Endothelial cell of umbilical vein (primary cell): ENCODE measurements at regions not wholly inside any gene's neighbourhood (a gene's known extent, or its start where the extent isn't known, plus 50 kb on each side); places are given as distances from the start of the nearest gene placed in this dataset.

ENCODE experiments used
- BruUV-seq: library from RNA; stranded (reverse); fragments of 400-500 nt; replicated peaks from 2 replicates; lab custom pipeline; 2021; lab: Mats Ljungman, UMichigan
- CTCF ChIA-PET: fragments of 300-600, 350-600 bp; sonication (Branson Sonifier 250); formaldehyde crosslinking; loops from one replicate; lab custom pipeline; 2021; ENCODE audit warnings: antibody characterized with exemption, inconsistent platforms; lab: Charles Lee
- POLR2A ChIA-PET: fragments of 300-600, 350-600 bp; sonication (Branson Sonifier 250); formaldehyde crosslinking; loops from one replicate; lab custom pipeline; 2021; ENCODE audit warnings: antibody characterized with exemption, inconsistent platforms; lab: Charles Lee
- DNase-seq: peaks from one replicate; pipeline ENCODE4 v3.0.0-alpha.2; 2011; ENCODE audit warnings: low read depth, low spot score
- FAIRE-seq: peaks from 2 replicates; lab custom pipeline; 2011; peaks lifted over from hg19 to GRCh38; lab: Jason Lieb, UNC
- H2AFZ ChIP-seq: 2 replicates; pipeline ENCODE4 v1.6.0; 2012; ENCODE audit warnings: low read depth, low read length, control low read depth, inconsistent platforms
- H3K27ac ChIP-seq: 2 replicates; pipeline ENCODE4 v1.5.1; 2011; ENCODE audit warnings: low read depth, mild to moderate bottlenecking, control low read depth, low read length, moderate library complexity; ENCODE audit not compliant: insufficient read depth
- H3K27me3 ChIP-seq, 2 experiments: 2 replicates each; pipeline versions ENCODE4 v1.6.0 to v1.6.1; 2011; ENCODE audit warnings: low read length in 2 of 2, mixed read lengths in 1 of 2; ENCODE audit not compliant: control insufficient read depth in 2 of 2, insufficient read depth in 2 of 2
- H3K36me3 ChIP-seq, 2 experiments: 2 replicates in 1 of 2; 3 replicates in 1 of 2; pipeline ENCODE4 v1.5.1; 2011; ENCODE audit warnings: low read length in 2 of 2, mild to moderate bottlenecking in 1 of 2, moderate library complexity in 1 of 2; ENCODE audit not compliant: control insufficient read depth in 2 of 2, insufficient read depth in 2 of 2; ENCODE audit errors: extremely low read depth in 1 of 2
- H3K4me1 ChIP-seq: 3 replicates; pipeline ENCODE4 v1.5.1; 2011; ENCODE audit warnings: mild to moderate bottlenecking, low read length; ENCODE audit not compliant: control insufficient read depth, insufficient read depth; ENCODE audit errors: extremely low read depth
- H3K4me2 ChIP-seq: 2 replicates; pipeline ENCODE4 v1.6.1; 2011; ENCODE audit warnings: low read length, control low read depth, mixed read lengths; ENCODE audit not compliant: insufficient read depth
- H3K4me3 ChIP-seq, 3 experiments: fragments of 200-600 bp in 1 of 3; sonication (generic), shearing (Covaris generic) in 1 of 3; replicated peaks in 1 of 3; 2 replicates each; pipeline ENCODE4 v1.5.1; 2011 to 2016; ENCODE audit warnings: control low read depth in 3 of 3, low read length in 3 of 3, mild to moderate bottlenecking in 2 of 3, inconsistent platforms in 1 of 3, low read depth in 1 of 3, moderate library complexity in 1 of 3; ENCODE audit not compliant: insufficient read depth in 1 of 3
- H3K79me2 ChIP-seq: 2 replicates; pipeline ENCODE4 v1.6.0; 2012; ENCODE audit warnings: low read length, inconsistent platforms; ENCODE audit not compliant: control insufficient read depth, insufficient read depth
- H3K9ac ChIP-seq: replicated peaks from 2 replicates; pipeline ENCODE3; 2011; ENCODE audit warnings: low read length, control low read depth; ENCODE audit not compliant: insufficient read depth; ENCODE audit errors: extremely low read depth
- H3K9me1 ChIP-seq: replicated peaks from 3 replicates; pipeline ENCODE4 v1.6.0; 2011; ENCODE audit warnings: mild to moderate bottlenecking, low read length; ENCODE audit not compliant: control insufficient read depth, insufficient read depth; ENCODE audit errors: extremely low read depth
- H3K9me3 ChIP-seq: replicated peaks from 2 replicates; pipeline ENCODE4 v1.5.1; 2012; ENCODE audit warnings: low read length, inconsistent platforms; ENCODE audit not compliant: control insufficient read depth, insufficient read depth
- H4K20me1 ChIP-seq: replicated peaks from 2 replicates; pipeline ENCODE3; 2011; ENCODE audit warnings: mild to moderate bottlenecking, low read length; ENCODE audit not compliant: control insufficient read depth, insufficient read depth; ENCODE audit errors: extremely low read depth
- EZH2 ChIP-seq: IDR thresholded peaks from 2 replicates; pipeline ENCODE4 v1.6.1; 2012; ENCODE audit warnings: borderline replicate concordance, low read depth, mild to moderate bottlenecking, moderate library complexity, low read length, inconsistent platforms; ENCODE audit not compliant: severe bottlenecking
- FOS ChIP-seq: IDR thresholded peaks from 2 replicates; pipeline ENCODE4 v1.6.1; 2011; ENCODE audit warnings: mild to moderate bottlenecking, low read length, moderate library complexity, borderline replicate concordance; ENCODE audit not compliant: insufficient read depth
- GATA2 ChIP-seq: IDR thresholded peaks from 2 replicates; pipeline ENCODE4 v1.7.0; 2011; ENCODE audit warnings: low read depth, mild to moderate bottlenecking, moderate library complexity, mixed read lengths, low read length; ENCODE audit not compliant: insufficient read length, insufficient read depth
- JUN ChIP-seq: IDR thresholded peaks from 2 replicates; pipeline ENCODE4 v1.6.1; 2011; ENCODE audit warnings: borderline replicate concordance, low read depth; ENCODE audit not compliant: insufficient read length, insufficient read depth
- MYC ChIP-seq: IDR thresholded peaks from one replicate; pipeline ENCODE4 v1.6.1; 2011; ENCODE audit warnings: mild to moderate bottlenecking, low read depth, low read length
- POLR2A ChIP-seq: IDR thresholded peaks from 2 replicates; pipeline ENCODE4 v1.6.1; 2012; ENCODE audit warnings: low read depth, mild to moderate bottlenecking, control low read depth, low read length
- POLR2AphosphoS5 ChIP-seq: IDR thresholded peaks from 2 replicates; pipeline ENCODE4 v1.6.1; 2012; ENCODE audit warnings: low read depth, mild to moderate bottlenecking, control low read depth, low read length, moderate library complexity; ENCODE audit not compliant: insufficient read depth
- dilution Hi-C: fragments of 300-500 bp; cut with MboI; formaldehyde crosslinking; loops from one replicate; pipeline ENCODE4 v1.15.0; 2019; ENCODE audit warnings: low sequenced_read_pairs; ENCODE audit not compliant: extremely low pct_ligation_motif_present
- intact Hi-C: fragments of 100-400 bp; cut with micrococcal nuclease; formaldehyde crosslinking; loops from one replicate; pipeline ENCODE4 v1.10.0; 2022
- TF ChIP-seq, protein P1 (sequence below): IDR thresholded peaks from 2 replicates; pipeline ENCODE4 v1.6.1; 2011; ENCODE audit not compliant: insufficient read depth, insufficient read length
- TF ChIP-seq, protein P2 (sequence below), 2 donors: IDR thresholded peaks; 1 replicate in 1 of 2; 2 replicates in 1 of 2; pipeline ENCODE4 v1.5.1; 2011; ENCODE audit warnings: low read length in 2 of 2, mild to moderate bottlenecking in 2 of 2, moderate library complexity in 2 of 2, control low read depth in 1 of 2, inconsistent platforms in 1 of 2, low read depth in 1 of 2; ENCODE audit not compliant: insufficient read depth in 1 of 2; ENCODE audit errors: extremely low read depth in 1 of 2

- Histone ChIP-seq H2AFZ (no peak overlapping the region), H3K27me3 (no peaks in the 10 kb centered on the region), H4K20me1 (no peaks in the 10 kb centered on the region), H3K4me3 (no peak overlapping the region), H3K9me3 (peaks cover 2% of the 10 kb centered on the region), H3K79me2 (no peaks in the 10 kb centered on the region), H3K9me1 (no peaks in the 10 kb centered on the region), H3K36me3 (no peaks in the 10 kb centered on the region), H3K27ac (no peak overlapping the region), H3K4me2 (no peak overlapping the region), H3K9ac (no peak overlapping the region), H3K4me1 (no peaks in the 10 kb centered on the region)
- BruUV-seq: no TSS peak
- FAIRE-seq (no peak), DNase-seq (no peak)
- dilution Hi-C loops: no loop called here
- intact Hi-C loops: no loop called here
- ChIA-PET POLR2A (no interaction called here), CTCF (no interaction called here)
- TF ChIP-seq FOS (no peak), MYC (no peak), POLR2A (no peak), EZH2 (no peak), JUN (no peak), GATA2 (no peak), POLR2AphosphoS5 (no peak)
- TF ChIP-seq, protein P1, sequence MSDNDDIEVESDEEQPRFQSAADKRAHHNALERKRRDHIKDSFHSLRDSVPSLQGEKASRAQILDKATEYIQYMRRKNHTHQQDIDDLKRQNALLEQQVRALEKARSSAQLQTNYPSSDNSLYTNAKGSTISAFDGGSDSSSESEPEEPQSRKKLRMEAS: no peak
- TF ChIP-seq, protein P2, sequence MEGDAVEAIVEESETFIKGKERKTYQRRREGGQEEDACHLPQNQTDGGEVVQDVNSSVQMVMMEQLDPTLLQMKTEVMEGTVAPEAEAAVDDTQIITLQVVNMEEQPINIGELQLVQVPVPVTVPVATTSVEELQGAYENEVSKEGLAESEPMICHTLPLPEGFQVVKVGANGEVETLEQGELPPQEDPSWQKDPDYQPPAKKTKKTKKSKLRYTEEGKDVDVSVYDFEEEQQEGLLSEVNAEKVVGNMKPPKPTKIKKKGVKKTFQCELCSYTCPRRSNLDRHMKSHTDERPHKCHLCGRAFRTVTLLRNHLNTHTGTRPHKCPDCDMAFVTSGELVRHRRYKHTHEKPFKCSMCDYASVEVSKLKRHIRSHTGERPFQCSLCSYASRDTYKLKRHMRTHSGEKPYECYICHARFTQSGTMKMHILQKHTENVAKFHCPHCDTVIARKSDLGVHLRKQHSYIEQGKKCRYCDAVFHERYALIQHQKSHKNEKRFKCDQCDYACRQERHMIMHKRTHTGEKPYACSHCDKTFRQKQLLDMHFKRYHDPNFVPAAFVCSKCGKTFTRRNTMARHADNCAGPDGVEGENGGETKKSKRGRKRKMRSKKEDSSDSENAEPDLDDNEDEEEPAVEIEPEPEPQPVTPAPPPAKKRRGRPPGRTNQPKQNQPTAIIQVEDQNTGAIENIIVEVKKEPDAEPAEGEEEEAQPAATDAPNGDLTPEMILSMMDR (IDR thresholded peaks at IDR 0.05; ENCODE audit: extremely low read depth in 1 of 2, insufficient read depth in 1 of 2, low read depth in 1 of 2, low read length in 2 of 2): no peak
Observed at GRCh38 chr9:115261656-115262081, 143.7 kb upstream of the TNC start.
